GM23338 (cell line): ENCODE measurements at regions not wholly inside any gene's neighbourhood (a gene's known extent, or its start where the extent isn't known, plus 50 kb on each side); places are given as distances from the start of the nearest gene placed in this dataset.

ENCODE experiments used
- ATAC-seq: fragments of 200-7000 bp; cut with Tn5 transposase; 3 replicates; pipeline ENCODE4 v1.9.1; 2020
- DNase-seq: peaks from one replicate; pipeline ENCODE4 v3.0.0-alpha.2; 2015; ENCODE audit warnings: low spot score
- H2AFZ ChIP-seq: fragments of 200-600 bp; sonication (generic); 2 replicates; pipeline ENCODE4 v1.8.0; 2016; ENCODE audit warnings: antibody characterized with exemption, mild to moderate bottlenecking, moderate library complexity
- H3F3A ChIP-seq: fragments of 200-600 bp; sonication (generic); replicated peaks from 2 replicates; pipeline ENCODE4 v1.8.0; 2017; ENCODE audit warnings: antibody characterized with exemption, mixed run types, low read depth
- H3K27ac ChIP-seq: fragments of 200-600 bp; sonication (generic); 2 replicates; pipeline ENCODE4 v1.6.1; 2016; ENCODE audit warnings: low read depth
- H3K27me3 ChIP-seq: fragments of 200-600 bp; sonication (generic); 2 replicates; pipeline ENCODE4 v1.8.0; 2016; ENCODE audit warnings: mild to moderate bottlenecking, mixed run types, moderate library complexity; ENCODE audit not compliant: insufficient read depth
- H3K36me3 ChIP-seq: fragments of 200-600 bp; sonication (generic); 2 replicates; pipeline ENCODE4 v1.8.0; 2016; ENCODE audit warnings: mild to moderate bottlenecking; ENCODE audit not compliant: insufficient read depth
- H3K4me1 ChIP-seq: fragments of 200-600 bp; sonication (generic); 2 replicates; pipeline ENCODE4 v1.8.0; 2016; ENCODE audit warnings: mild to moderate bottlenecking, moderate library complexity; ENCODE audit not compliant: insufficient read depth
- H3K4me2 ChIP-seq: fragments of 200-600 bp; sonication (generic); 2 replicates; pipeline ENCODE4 v1.7.1; 2017; ENCODE audit warnings: mixed run types
- H3K4me3 ChIP-seq: fragments of 200-600 bp; sonication (generic); 2 replicates; pipeline ENCODE4 v1.6.1; 2016; ENCODE audit warnings: mixed run types
- H3K79me2 ChIP-seq: fragments of 200-600 bp; sonication (generic); replicated peaks from 2 replicates; pipeline ENCODE4 v1.8.0; 2017; ENCODE audit warnings: mild to moderate bottlenecking; ENCODE audit not compliant: insufficient read depth
- H3K9me2 ChIP-seq: fragments of 200-600 bp; sonication (generic); 2 replicates; pipeline ENCODE4 v1.8.0; 2017; ENCODE audit not compliant: insufficient read depth
- H4K20me1 ChIP-seq: fragments of 200-600 bp; sonication (generic); replicated peaks from 2 replicates; pipeline ENCODE4 v1.8.0; 2017; ENCODE audit warnings: mild to moderate bottlenecking; ENCODE audit not compliant: insufficient read depth
- H3K27ac Mint-ChIP-seq: 2 replicates; pipeline ENCODE4 v1.8.0; 2020; ENCODE audit warnings: inconsistent platforms, mild to moderate bottlenecking, moderate library complexity, mixed read lengths
- H3K27me3 Mint-ChIP-seq: 3 replicates; pipeline ENCODE4 v1.8.0; 2022; ENCODE audit warnings: low read depth, mild to moderate bottlenecking, moderate library complexity, mixed read lengths, inconsistent platforms; ENCODE audit not compliant: insufficient read depth, poor library complexity
- H3K36me3 Mint-ChIP-seq: 3 replicates; pipeline ENCODE4 v1.8.0; 2021; ENCODE audit warnings: low read depth, mild to moderate bottlenecking, inconsistent platforms, moderate library complexity, mixed read lengths
- H3K4me1 Mint-ChIP-seq: 3 replicates; pipeline ENCODE4 v1.8.0; 2020; ENCODE audit warnings: mild to moderate bottlenecking, inconsistent platforms, mixed read lengths
- H3K4me3 Mint-ChIP-seq: 3 replicates; pipeline ENCODE4 v1.8.0; 2021; ENCODE audit warnings: moderate library complexity, mild to moderate bottlenecking, inconsistent platforms, mixed read lengths
- H3K9me3 Mint-ChIP-seq: 3 replicates; pipeline ENCODE4 v1.8.0; 2020; ENCODE audit warnings: moderate library complexity, mild to moderate bottlenecking, inconsistent platforms, mixed read lengths
- CREB1 ChIP-seq: fragments of 250-450 bp; sonication (Bioruptor Pico); IDR thresholded peaks from 2 replicates; pipeline ENCODE4 v1.5.0; 2020; ENCODE audit warnings: low read depth, mild to moderate bottlenecking, moderate library complexity
- ETS1 ChIP-seq: IDR thresholded peaks from 2 replicates; pipeline ENCODE4 v1.6.1; 2016; ENCODE audit warnings: antibody characterized with exemption
- EZH2 ChIP-seq: fragments of 200-600 bp; sonication (generic); IDR thresholded peaks from one replicate; pipeline ENCODE4 v1.8.0; 2017; ENCODE audit warnings: antibody characterized with exemption, mild to moderate bottlenecking, low read depth; ENCODE audit not compliant: unreplicated experiment
- EZH2phosphoT487 ChIP-seq: fragments of 200-600 bp; sonication (generic); IDR thresholded peaks from one replicate; pipeline ENCODE4 v1.8.1; 2018; ENCODE audit warnings: antibody characterized with exemption; ENCODE audit not compliant: unreplicated experiment
- JUNB ChIP-seq: IDR thresholded peaks from one replicate; pipeline ENCODE4 v1.6.1; 2016; ENCODE audit warnings: antibody characterized with exemption; ENCODE audit not compliant: unreplicated experiment
- NANOG ChIP-seq: IDR thresholded peaks from 2 replicates; pipeline ENCODE4 v1.6.1; 2016; ENCODE audit warnings: antibody characterized with exemption, borderline replicate concordance
- POLR2AphosphoS5 ChIP-seq: IDR thresholded peaks from 2 replicates; pipeline ENCODE4 v1.6.1; 2016; ENCODE audit warnings: antibody characterized with exemption, low read depth
- STAT1 ChIP-seq: IDR thresholded peaks from one replicate; pipeline ENCODE4 v1.6.1; 2016; ENCODE audit warnings: antibody characterized with exemption; ENCODE audit not compliant: unreplicated experiment
- ZNF114 ChIP-seq: fragments of 250-450 bp; sonication (Bioruptor Pico); IDR thresholded peaks from 2 replicates; pipeline ENCODE4 v1.5.0; 2020; ENCODE audit warnings: mild to moderate bottlenecking, moderate library complexity
- ZNF331 ChIP-seq: fragments of 250-450 bp; sonication (Bioruptor Pico); IDR thresholded peaks from 2 replicates; pipeline ENCODE4 v1.5.0; 2020; ENCODE audit warnings: low read depth, mild to moderate bottlenecking, moderate library complexity
- TF ChIP-seq, protein P1 (sequence below): fragments of 250-450 bp; sonication (Bioruptor Pico); IDR thresholded peaks from 2 replicates; pipeline ENCODE4 v1.5.0; 2020; ENCODE audit warnings: mild to moderate bottlenecking, moderate library complexity
- TF ChIP-seq, protein P2 (sequence below): IDR thresholded peaks from one replicate; pipeline ENCODE4 v1.6.1; 2018; ENCODE audit warnings: antibody characterized with exemption; ENCODE audit not compliant: unreplicated experiment
- TF ChIP-seq, protein P3 (sequence below), 2 experiments: fragments of 200-600 bp in 1 of 2; sonication (generic) in 1 of 2; conservative IDR thresholded peaks; 2 replicates each; pipeline versions ENCODE4 v1.5.1 to v1.6.1; 2016 to 2017; ENCODE audit warnings: antibody characterized with exemption in 2 of 2, low read depth in 2 of 2, mild to moderate bottlenecking in 2 of 2, moderate library complexity in 1 of 2

- H3K27me3 Mint-ChIP-seq: no peaks in the 10 kb centered on the region
- no peaks in the 10 kb centered on the region for H3K9me3 Mint-ChIP-seq
- Histone ChIP-seq H3K79me2 (no peaks in the 10 kb centered on the region), H3K27ac (no peak overlapping the region), H2AFZ (no peak overlapping the region), H3K4me2 (no peak overlapping the region), H4K20me1 (no peaks in the 10 kb centered on the region), H3F3A (no peaks in the 10 kb centered on the region), H3K4me1 (no peaks in the 10 kb centered on the region), H3K27me3 (no peaks in the 10 kb centered on the region), H3K9me2 (no peaks in the 10 kb centered on the region; the same call in 1 of the 2 replicates), H3K4me3 (no peak overlapping the region), H3K36me3 (no peaks in the 10 kb centered on the region)
- no peak overlapping the region for H3K27ac Mint-ChIP-seq
- H3K4me1 Mint-ChIP-seq: no peaks in the 10 kb centered on the region
- DNase-seq (no peak), ATAC-seq (no peak)
- no peak overlapping the region for H3K4me3 Mint-ChIP-seq
- H3K36me3 Mint-ChIP-seq: no peaks in the 10 kb centered on the region
- TF ChIP-seq, protein P1, sequence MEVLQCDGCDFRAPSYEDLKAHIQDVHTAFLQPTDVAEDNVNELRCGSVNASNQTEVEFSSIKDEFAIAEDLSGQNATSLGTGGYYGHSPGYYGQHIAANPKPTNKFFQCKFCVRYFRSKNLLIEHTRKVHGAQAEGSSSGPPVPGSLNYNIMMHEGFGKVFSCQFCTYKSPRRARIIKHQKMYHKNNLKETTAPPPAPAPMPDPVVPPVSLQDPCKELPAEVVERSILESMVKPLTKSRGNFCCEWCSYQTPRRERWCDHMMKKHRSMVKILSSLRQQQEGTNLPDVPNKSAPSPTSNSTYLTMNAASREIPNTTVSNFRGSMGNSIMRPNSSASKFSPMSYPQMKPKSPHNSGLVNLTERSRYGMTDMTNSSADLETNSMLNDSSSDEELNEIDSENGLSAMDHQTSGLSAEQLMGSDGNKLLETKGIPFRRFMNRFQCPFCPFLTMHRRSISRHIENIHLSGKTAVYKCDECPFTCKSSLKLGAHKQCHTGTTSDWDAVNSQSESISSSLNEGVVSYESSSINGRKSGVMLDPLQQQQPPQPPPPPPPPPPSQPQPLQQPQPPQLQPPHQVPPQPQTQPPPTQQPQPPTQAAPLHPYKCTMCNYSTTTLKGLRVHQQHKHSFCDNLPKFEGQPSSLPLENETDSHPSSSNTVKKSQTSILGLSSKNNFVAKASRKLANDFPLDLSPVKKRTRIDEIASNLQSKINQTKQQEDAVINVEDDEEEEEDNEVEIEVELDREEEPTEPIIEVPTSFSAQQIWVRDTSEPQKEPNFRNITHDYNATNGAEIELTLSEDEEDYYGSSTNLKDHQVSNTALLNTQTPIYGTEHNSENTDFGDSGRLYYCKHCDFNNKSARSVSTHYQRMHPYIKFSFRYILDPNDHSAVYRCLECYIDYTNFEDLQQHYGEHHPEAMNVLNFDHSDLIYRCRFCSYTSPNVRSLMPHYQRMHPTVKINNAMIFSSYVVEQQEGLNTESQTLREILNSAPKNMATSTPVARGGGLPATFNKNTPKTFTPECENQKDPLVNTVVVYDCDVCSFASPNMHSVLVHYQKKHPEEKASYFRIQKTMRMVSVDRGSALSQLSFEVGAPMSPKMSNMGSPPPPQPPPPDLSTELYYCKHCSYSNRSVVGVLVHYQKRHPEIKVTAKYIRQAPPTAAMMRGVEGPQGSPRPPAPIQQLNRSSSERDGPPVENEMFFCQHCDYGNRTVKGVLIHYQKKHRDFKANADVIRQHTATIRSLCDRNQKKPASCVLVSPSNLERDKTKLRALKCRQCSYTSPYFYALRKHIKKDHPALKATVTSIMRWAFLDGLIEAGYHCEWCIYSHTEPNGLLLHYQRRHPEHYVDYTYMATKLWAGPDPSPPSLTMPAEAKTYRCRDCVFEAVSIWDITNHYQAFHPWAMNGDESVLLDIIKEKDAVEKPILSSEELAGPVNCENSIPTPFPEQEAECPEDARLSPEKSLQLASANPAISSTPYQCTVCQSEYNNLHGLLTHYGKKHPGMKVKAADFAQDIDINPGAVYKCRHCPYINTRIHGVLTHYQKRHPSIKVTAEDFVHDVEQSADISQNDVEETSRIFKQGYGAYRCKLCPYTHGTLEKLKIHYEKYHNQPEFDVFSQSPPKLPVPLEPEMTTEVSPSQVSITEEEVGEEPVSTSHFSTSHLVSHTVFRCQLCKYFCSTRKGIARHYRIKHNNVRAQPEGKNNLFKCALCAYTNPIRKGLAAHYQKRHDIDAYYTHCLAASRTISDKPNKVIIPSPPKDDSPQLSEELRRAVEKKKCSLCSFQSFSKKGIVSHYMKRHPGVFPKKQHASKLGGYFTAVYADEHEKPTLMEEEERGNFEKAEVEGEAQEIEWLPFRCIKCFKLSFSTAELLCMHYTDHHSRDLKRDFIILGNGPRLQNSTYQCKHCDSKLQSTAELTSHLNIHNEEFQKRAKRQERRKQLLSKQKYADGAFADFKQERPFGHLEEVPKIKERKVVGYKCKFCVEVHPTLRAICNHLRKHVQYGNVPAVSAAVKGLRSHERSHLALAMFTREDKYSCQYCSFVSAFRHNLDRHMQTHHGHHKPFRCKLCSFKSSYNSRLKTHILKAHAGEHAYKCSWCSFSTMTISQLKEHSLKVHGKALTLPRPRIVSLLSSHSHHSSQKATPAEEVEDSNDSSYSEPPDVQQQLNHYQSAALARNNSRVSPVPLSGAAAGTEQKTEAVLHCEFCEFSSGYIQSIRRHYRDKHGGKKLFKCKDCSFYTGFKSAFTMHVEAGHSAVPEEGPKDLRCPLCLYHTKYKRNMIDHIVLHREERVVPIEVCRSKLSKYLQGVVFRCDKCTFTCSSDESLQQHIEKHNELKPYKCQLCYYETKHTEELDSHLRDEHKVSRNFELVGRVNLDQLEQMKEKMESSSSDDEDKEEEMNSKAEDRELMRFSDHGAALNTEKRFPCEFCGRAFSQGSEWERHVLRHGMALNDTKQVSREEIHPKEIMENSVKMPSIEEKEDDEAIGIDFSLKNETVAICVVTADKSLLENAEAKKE (CRISPR knock-in tag): no peak
- TF ChIP-seq EZH2 (no peak), STAT1 (no peak), CREB1 (CRISPR knock-in tag) (no peak), ETS1 (no peak), JUNB (no peak), ZNF331 (CRISPR knock-in tag) (no peak), ZNF114 (CRISPR knock-in tag) (no peak), POLR2AphosphoS5 (no peak), NANOG (no peak), EZH2phosphoT487 (no peak)
- TF ChIP-seq, protein P2, sequence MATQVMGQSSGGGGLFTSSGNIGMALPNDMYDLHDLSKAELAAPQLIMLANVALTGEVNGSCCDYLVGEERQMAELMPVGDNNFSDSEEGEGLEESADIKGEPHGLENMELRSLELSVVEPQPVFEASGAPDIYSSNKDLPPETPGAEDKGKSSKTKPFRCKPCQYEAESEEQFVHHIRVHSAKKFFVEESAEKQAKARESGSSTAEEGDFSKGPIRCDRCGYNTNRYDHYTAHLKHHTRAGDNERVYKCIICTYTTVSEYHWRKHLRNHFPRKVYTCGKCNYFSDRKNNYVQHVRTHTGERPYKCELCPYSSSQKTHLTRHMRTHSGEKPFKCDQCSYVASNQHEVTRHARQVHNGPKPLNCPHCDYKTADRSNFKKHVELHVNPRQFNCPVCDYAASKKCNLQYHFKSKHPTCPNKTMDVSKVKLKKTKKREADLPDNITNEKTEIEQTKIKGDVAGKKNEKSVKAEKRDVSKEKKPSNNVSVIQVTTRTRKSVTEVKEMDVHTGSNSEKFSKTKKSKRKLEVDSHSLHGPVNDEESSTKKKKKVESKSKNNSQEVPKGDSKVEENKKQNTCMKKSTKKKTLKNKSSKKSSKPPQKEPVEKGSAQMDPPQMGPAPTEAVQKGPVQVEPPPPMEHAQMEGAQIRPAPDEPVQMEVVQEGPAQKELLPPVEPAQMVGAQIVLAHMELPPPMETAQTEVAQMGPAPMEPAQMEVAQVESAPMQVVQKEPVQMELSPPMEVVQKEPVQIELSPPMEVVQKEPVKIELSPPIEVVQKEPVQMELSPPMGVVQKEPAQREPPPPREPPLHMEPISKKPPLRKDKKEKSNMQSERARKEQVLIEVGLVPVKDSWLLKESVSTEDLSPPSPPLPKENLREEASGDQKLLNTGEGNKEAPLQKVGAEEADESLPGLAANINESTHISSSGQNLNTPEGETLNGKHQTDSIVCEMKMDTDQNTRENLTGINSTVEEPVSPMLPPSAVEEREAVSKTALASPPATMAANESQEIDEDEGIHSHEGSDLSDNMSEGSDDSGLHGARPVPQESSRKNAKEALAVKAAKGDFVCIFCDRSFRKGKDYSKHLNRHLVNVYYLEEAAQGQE: no peak
- TF ChIP-seq, protein P3, sequence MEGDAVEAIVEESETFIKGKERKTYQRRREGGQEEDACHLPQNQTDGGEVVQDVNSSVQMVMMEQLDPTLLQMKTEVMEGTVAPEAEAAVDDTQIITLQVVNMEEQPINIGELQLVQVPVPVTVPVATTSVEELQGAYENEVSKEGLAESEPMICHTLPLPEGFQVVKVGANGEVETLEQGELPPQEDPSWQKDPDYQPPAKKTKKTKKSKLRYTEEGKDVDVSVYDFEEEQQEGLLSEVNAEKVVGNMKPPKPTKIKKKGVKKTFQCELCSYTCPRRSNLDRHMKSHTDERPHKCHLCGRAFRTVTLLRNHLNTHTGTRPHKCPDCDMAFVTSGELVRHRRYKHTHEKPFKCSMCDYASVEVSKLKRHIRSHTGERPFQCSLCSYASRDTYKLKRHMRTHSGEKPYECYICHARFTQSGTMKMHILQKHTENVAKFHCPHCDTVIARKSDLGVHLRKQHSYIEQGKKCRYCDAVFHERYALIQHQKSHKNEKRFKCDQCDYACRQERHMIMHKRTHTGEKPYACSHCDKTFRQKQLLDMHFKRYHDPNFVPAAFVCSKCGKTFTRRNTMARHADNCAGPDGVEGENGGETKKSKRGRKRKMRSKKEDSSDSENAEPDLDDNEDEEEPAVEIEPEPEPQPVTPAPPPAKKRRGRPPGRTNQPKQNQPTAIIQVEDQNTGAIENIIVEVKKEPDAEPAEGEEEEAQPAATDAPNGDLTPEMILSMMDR (conservative IDR thresholded peaks at IDR 0.05; ENCODE audit: low read depth in 2 of 2): no peak
Measured at GRCh38 chr10:120112809-120113208, 220.3 kb downstream of the SEC23IP start.
